ENCODE measurements at regions not wholly inside any gene's neighbourhood (a gene's known extent, or its start where the extent isn't known, plus 50 kb on each side); places are given as distances from the start of the nearest gene placed in this dataset.

DNA sequence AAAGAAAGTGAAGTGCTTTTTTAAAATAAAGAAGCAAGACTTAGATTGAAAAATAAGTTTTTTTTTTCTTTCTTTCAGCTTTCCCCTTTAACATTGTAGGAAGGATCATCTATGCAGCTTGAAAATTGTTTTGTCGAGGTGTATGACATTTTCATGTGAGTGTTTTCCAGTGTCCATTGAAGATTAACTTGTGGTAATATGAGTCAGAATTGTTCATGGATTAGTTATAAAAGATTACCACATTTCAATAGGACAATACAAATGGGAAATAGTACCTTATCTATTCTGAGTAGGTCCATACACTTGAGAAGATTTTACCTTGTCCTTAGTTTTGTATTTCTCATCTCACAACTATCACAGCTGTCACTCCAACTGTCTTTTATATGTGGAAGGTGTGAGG is 1234.7 kb downstream of the NSUN3 start:
- H3K27me3 Mint-ChIP-seq (ENCODE audit: low read depth in 2 of 2), result no peaks in the 10 kb centered on the region
- peaks cover 16 to 17% of the 10 kb centered on the region in 2 donors for H3K9me3 Mint-ChIP-seq
- no CpG with 5 or more reads among the region's 1 CpG for WGBS (ENCODE audit: insufficient coverage)
- H3K36me3 ChIP-seq (ENCODE audit: control insufficient read depth, insufficient read depth, low read length), result no peaks in the 10 kb centered on the region
- no peaks in the 10 kb centered on the region for H3K36me3 Mint-ChIP-seq
- TF ChIP-seq, protein P1, sequence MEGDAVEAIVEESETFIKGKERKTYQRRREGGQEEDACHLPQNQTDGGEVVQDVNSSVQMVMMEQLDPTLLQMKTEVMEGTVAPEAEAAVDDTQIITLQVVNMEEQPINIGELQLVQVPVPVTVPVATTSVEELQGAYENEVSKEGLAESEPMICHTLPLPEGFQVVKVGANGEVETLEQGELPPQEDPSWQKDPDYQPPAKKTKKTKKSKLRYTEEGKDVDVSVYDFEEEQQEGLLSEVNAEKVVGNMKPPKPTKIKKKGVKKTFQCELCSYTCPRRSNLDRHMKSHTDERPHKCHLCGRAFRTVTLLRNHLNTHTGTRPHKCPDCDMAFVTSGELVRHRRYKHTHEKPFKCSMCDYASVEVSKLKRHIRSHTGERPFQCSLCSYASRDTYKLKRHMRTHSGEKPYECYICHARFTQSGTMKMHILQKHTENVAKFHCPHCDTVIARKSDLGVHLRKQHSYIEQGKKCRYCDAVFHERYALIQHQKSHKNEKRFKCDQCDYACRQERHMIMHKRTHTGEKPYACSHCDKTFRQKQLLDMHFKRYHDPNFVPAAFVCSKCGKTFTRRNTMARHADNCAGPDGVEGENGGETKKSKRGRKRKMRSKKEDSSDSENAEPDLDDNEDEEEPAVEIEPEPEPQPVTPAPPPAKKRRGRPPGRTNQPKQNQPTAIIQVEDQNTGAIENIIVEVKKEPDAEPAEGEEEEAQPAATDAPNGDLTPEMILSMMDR (IDR thresholded peaks at IDR 0.05), result no peak
- no peak overlapping the region for H3K27ac Mint-ChIP-seq
- intact Hi-C loops (cut with micrococcal nuclease), result no loop called here
- no peak overlapping the region for H3K4me3 Mint-ChIP-seq
- DNase-seq (no peak), ATAC-seq (no peak)
- no peaks in the 10 kb centered on the region for H3K9me3 ChIP-seq (ENCODE audit: control insufficient read depth, insufficient read depth, low read length)
- no peaks in the 10 kb centered on the region for H3K27me3 ChIP-seq (ENCODE audit: control insufficient read depth, insufficient read depth, low read length)
- H3K4me3 ChIP-seq (ENCODE audit: low read length), result no peak overlapping the region
- no peak overlapping the region for H3K27ac ChIP-seq (ENCODE audit: low read length)
- H3K4me1 ChIP-seq (ENCODE audit: control insufficient read depth, insufficient read depth, low read length), result no peaks in the 10 kb centered on the region
- H3K4me1 Mint-ChIP-seq, result no peaks in the 10 kb centered on the region

DNA sequence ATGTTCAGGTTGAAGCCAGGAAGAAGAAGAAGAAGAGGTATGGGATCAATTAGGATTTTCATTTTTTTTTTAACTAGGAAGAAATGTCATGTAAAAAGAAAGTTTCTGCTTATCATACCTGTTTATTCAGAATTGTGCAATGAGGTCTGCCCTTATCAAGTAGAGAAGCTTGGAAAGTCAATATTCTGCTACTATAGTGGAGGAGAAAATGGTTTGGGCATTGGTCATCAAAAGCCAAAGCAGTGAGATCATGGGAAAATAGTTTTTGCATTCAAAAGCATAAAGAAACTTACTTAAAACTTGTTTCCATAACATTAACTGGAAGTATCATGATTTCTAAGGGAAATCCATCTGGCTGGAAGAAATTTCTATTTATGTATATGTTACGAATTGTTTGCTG is 1239.2 kb downstream of the NSUN3 start:
- whole genome bisulfite sequencing (ENCODE audit: insufficient coverage), result no CpG with 5 or more reads among the region's 1 CpG
- H3K36me3 ChIP-seq (ENCODE audit: control insufficient read depth, insufficient read depth, low read length), result no peaks in the 10 kb centered on the region
- Mint-ChIP-seq H3K27ac (no peak overlapping the region), H3K9me3 (peaks cover 14 to 25% of the 10 kb centered on the region in 2 donors), H3K36me3 (no peaks in the 10 kb centered on the region), H3K27me3 (ENCODE audit: low read depth in 2 of 2) (no peaks in the 10 kb centered on the region), H3K4me1 (no peaks in the 10 kb centered on the region), H3K4me3 (no peak overlapping the region)
- H3K27ac ChIP-seq (ENCODE audit: low read length), result no peak overlapping the region
- ATAC-seq (no peak), DNase-seq (no peak)
- no peaks in the 10 kb centered on the region for H3K9me3 ChIP-seq (ENCODE audit: control insufficient read depth, insufficient read depth, low read length)
- TF ChIP-seq, protein P1 (IDR thresholded peaks at IDR 0.05), result no peak
- intact Hi-C loops (cut with micrococcal nuclease), result no loop called here
- no peaks in the 10 kb centered on the region for H3K27me3 ChIP-seq (ENCODE audit: control insufficient read depth, insufficient read depth, low read length)
- H3K4me3 ChIP-seq (ENCODE audit: low read length), result no peak overlapping the region
- no peaks in the 10 kb centered on the region for H3K4me1 ChIP-seq (ENCODE audit: control insufficient read depth, insufficient read depth, low read length)

DNA sequence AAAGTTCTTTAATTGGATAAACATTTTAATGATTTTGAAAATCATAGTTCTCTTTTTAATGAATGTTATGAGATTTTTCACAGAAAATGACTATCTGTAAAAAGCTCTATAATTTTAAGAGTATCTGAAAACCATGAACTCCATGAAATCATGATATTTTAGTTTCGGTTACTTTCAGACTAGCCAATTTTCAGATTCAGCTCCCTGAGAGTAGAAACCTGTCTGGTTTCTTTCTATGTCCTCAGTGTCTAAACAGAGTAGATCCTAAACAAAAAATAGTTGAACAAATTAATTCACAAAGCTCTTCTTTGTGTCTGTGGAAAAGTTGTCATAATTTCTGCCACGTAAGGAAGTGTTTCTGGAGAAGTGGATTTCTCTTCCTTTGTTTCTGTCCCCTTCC is 1247.7 kb downstream of the NSUN3 start:
- no peaks in the 10 kb centered on the region for H3K4me1 ChIP-seq (ENCODE audit: control insufficient read depth, insufficient read depth, low read length)
- H3K27ac ChIP-seq (ENCODE audit: low read length), result no peak overlapping the region
- TF ChIP-seq, protein P1 (IDR thresholded peaks at IDR 0.05), result no peak
- H3K9me3 ChIP-seq (ENCODE audit: control insufficient read depth, insufficient read depth, low read length), result peaks cover 5% of the 10 kb centered on the region
- Mint-ChIP-seq H3K4me1 (no peaks in the 10 kb centered on the region), H3K27ac (no peak overlapping the region), H3K27me3 (ENCODE audit: low read depth in 2 of 2) (no peaks in the 10 kb centered on the region), H3K9me3 (peaks cover 12 to 22% of the 10 kb centered on the region in 2 donors), H3K4me3 (no peak overlapping the region), H3K36me3 (peaks cover 8% of the 10 kb centered on the region)
- H3K27me3 ChIP-seq (ENCODE audit: control insufficient read depth, insufficient read depth, low read length), result no peaks in the 10 kb centered on the region
- DNase-seq (no peak), ATAC-seq (no peak)
- WGBS (ENCODE audit: insufficient coverage), result 89% methylated on average over 1 of the region's 2 CpGs
- intact Hi-C loops (cut with micrococcal nuclease), result no loop called here
- H3K36me3 ChIP-seq (ENCODE audit: control insufficient read depth, insufficient read depth, low read length), result no peaks in the 10 kb centered on the region
- no peak overlapping the region for H3K4me3 ChIP-seq (ENCODE audit: low read length)

DNA sequence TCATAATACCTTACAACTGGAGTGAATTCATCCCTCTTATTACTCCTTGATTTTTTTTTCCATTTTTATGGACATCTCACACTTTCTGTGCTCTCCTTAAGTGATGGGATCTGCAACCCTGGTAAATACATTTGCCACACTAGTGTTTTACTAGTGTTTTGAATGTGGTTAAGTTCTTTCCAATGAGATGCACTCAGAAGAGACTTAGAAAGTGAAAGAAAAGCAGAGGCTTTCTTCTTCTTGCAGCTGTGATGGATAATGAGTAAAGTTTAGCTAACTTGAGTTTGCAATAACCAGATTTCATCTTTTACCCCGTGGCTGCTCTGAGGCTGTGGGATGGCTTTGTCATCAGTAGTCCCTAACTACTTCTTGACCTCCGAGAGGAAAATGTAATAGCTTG is 1248.4 kb downstream of the NSUN3 start:
- Mint-ChIP-seq H3K4me3 (no peak overlapping the region), H3K36me3 (peaks cover 8% of the 10 kb centered on the region), H3K4me1 (no peaks in the 10 kb centered on the region), H3K27ac (no peak overlapping the region), H3K9me3 (peaks cover 10 to 19% of the 10 kb centered on the region in 2 donors), H3K27me3 (ENCODE audit: low read depth in 2 of 2) (no peaks in the 10 kb centered on the region)
- intact Hi-C loops (cut with micrococcal nuclease), result no loop called here
- H3K36me3 ChIP-seq (ENCODE audit: control insufficient read depth, insufficient read depth, low read length), result no peaks in the 10 kb centered on the region
- no peaks in the 10 kb centered on the region for H3K27me3 ChIP-seq (ENCODE audit: control insufficient read depth, insufficient read depth, low read length)
- no peaks in the 10 kb centered on the region for H3K4me1 ChIP-seq (ENCODE audit: control insufficient read depth, insufficient read depth, low read length)
- no peak overlapping the region for H3K4me3 ChIP-seq (ENCODE audit: low read length)
- H3K9me3 ChIP-seq (ENCODE audit: control insufficient read depth, insufficient read depth, low read length), result peaks cover 5% of the 10 kb centered on the region
- DNase-seq (no peak), ATAC-seq (no peak)
- TF ChIP-seq, protein P1 (IDR thresholded peaks at IDR 0.05), result no peak
- no peak overlapping the region for H3K27ac ChIP-seq (ENCODE audit: low read length)
- WGBS (ENCODE audit: insufficient coverage), result 69% methylated on average over 2 of the region's 2 CpGs

Data from natural killer cell (primary cell).